ENCODE measurements at regions not wholly inside any gene's neighbourhood (a gene's known extent, or its start where the extent isn't known, plus 50 kb on each side); places are given as distances from the start of the nearest gene placed in this dataset.

- no peak for TF ChIP-seq CTCF (IDR thresholded peaks at IDR 0.05; ENCODE audit: extremely low read depth, missing control alignments)
- no peak for DNase-seq (ENCODE audit: low spot score)
These were observed 463.2 kb upstream of the ROBO1 start for GRCh38 chr3:80230962-80231361.

- no peak for TF ChIP-seq CTCF (IDR thresholded peaks at IDR 0.05; ENCODE audit: extremely low read depth, missing control alignments)
- DNase-seq (ENCODE audit: low spot score): no peak
These were observed 459.4 kb upstream of the ROBO1 start for GRCh38 chr3:80227216-80227615.

- DNase-seq (ENCODE audit: low spot score): no peak
- no peak for TF ChIP-seq CTCF (IDR thresholded peaks at IDR 0.05; ENCODE audit: extremely low read depth, missing control alignments)
These were observed 447.4 kb upstream of the ROBO1 start for GRCh38 chr3:80215191-80215590.

- no peak for DNase-seq (ENCODE audit: low spot score)
These were observed 445.3 kb upstream of the ROBO1 start for GRCh38 chr3:80213086-80213485.

GRCh38 chr3:80192936-80193335 is 425.1 kb upstream of the ROBO1 start:
- no peak for TF ChIP-seq CTCF (IDR thresholded peaks at IDR 0.05; ENCODE audit: extremely low read depth, missing control alignments)

More at GRCh38 chr3:80213086-80213485, 445.3 kb upstream of the ROBO1 start:
- no peak for TF ChIP-seq CTCF (IDR thresholded peaks at IDR 0.05; ENCODE audit: extremely low read depth, missing control alignments)

GRCh38 chr3:80190051-80190450 is 422.3 kb upstream of the ROBO1 start:
- no peak for DNase-seq (ENCODE audit: low spot score)

More at GRCh38 chr3:80192936-80193335, 425.1 kb upstream of the ROBO1 start:
- no peak for DNase-seq (ENCODE audit: low spot score)

GRCh38 chr3:80187981-80188380 is 420.2 kb upstream of the ROBO1 start:
- no peak for DNase-seq (ENCODE audit: low spot score)
- TF ChIP-seq CTCF (IDR thresholded peaks at IDR 0.05; ENCODE audit: extremely low read depth, missing control alignments): no peak

More at GRCh38 chr3:80190051-80190450, 422.3 kb upstream of the ROBO1 start:
- no peak for TF ChIP-seq CTCF (IDR thresholded peaks at IDR 0.05; ENCODE audit: extremely low read depth, missing control alignments)

Measured in GM20000 (cell line).